ENCODE measurements at regions not wholly inside any gene's neighbourhood (a gene's known extent, or its start where the extent isn't known, plus 50 kb on each side); places are given as distances from the start of the nearest gene placed in this dataset.
A peak's percentile ranks its signal among the peaks of the same experiment; 100 is the strongest.

GRCh38 chr18:24954341-24954740, 397.6 kb downstream of the ZNF521 start:
- DNase-seq, result no peak

- DNase-seq, result no peak
These were observed 394.0 kb downstream of the ZNF521 start for GRCh38 chr18:24958001-24958400.

GRCh38 chr18:24959051-24959476, 392.9 kb downstream of the ZNF521 start:
- no peak for DNase-seq

- DNase-seq, result no peak
These were observed 387.8 kb downstream of the ZNF521 start for GRCh38 chr18:24964216-24964615.

GRCh38 chr18:24968238-24968775, 383.7 kb downstream of the ZNF521 start:
- no peak for DNase-seq

- DNase-seq, result no peak
These were observed 379.4 kb downstream of the ZNF521 start for GRCh38 chr18:24972577-24972976.

- no peak for DNase-seq
These were observed 377.5 kb downstream of the ZNF521 start for GRCh38 chr18:24974431-24974830.

- DNase-seq, result no peak
These were observed 376.2 kb downstream of the ZNF521 start for GRCh38 chr18:24975496-24976372.

GRCh38 chr18:24976502-24976901, 375.5 kb downstream of the ZNF521 start:
- no peak for DNase-seq

GRCh38 chr18:24979235-24979634, 372.7 kb downstream of the ZNF521 start:
- no peak for DNase-seq

GRCh38 chr18:24982831-24983230, 369.1 kb downstream of the ZNF521 start:
- DNase-seq, result no peak

GRCh38 chr18:24983566-24984139, 368.3 kb downstream of the ZNF521 start:
- DNase-seq, result no peak

GRCh38 chr18:24985586-24985985, 366.4 kb downstream of the ZNF521 start:
- DNase-seq, result no peak

- no peak for DNase-seq
These were observed 365.2 kb downstream of the ZNF521 start for GRCh38 chr18:24986666-24987302.

- DNase-seq, result peak; percentile 77
These were observed 364.4 kb downstream of the ZNF521 start for GRCh38 chr18:24987303-24988252.

- no peak for DNase-seq
These were observed 363.6 kb downstream of the ZNF521 start for GRCh38 chr18:24988253-24988840.

- DNase-seq, result no peak
These were observed 362.0 kb downstream of the ZNF521 start for GRCh38 chr18:24989760-24990593.

GRCh38 chr18:24990671-24991134, 361.3 kb downstream of the ZNF521 start:
- no peak for DNase-seq

GRCh38 chr18:24991141-24992060, 360.6 kb downstream of the ZNF521 start:
- no peak for DNase-seq

GRCh38 chr18:24992491-24992890, 359.5 kb downstream of the ZNF521 start:
- no peak for DNase-seq

Measured in DMS 273 treated with DMSO at 0.1 percent for 48 hours (cell line).